Neural progenitor cell (in vitro differentiated cells): ENCODE measurements at regions not wholly inside any gene's neighbourhood (a gene's known extent, or its start where the extent isn't known, plus 50 kb on each side); places are given as distances from the start of the nearest gene placed in this dataset.

ENCODE experiments used
- DNase-seq: peaks from one replicate; pipeline ENCODE4 v3.0.0-alpha.2; 2016; ENCODE audit warnings: low spot score
- H2AFZ ChIP-seq: fragments of 200-600 bp; sonication (generic); replicated peaks from 2 replicates; pipeline ENCODE4 v1.6.1; 2016; ENCODE audit warnings: antibody characterized with exemption
- H3F3A ChIP-seq: fragments of 200-600 bp; sonication (generic); 2 replicates; pipeline ENCODE4 v1.6.1; 2016; ENCODE audit warnings: antibody characterized with exemption, low read depth
- H3K27ac ChIP-seq: fragments of 200-600 bp; sonication (generic); 2 replicates; pipeline ENCODE4 v1.5.1; 2016; ENCODE audit warnings: mild to moderate bottlenecking
- H3K27me3 ChIP-seq: fragments of 200-600 bp; sonication (generic); 2 replicates; pipeline ENCODE4 v1.6.1; 2016; ENCODE audit warnings: mild to moderate bottlenecking, moderate library complexity
- H3K36me3 ChIP-seq: fragments of 200-600 bp; sonication (generic); 2 replicates; pipeline ENCODE4 v1.5.1; 2016
- H3K4me1 ChIP-seq: fragments of 200-600 bp; sonication (generic); 2 replicates; pipeline ENCODE4 v1.6.1; 2016; ENCODE audit warnings: mixed run types
- H3K4me2 ChIP-seq: fragments of 200-600 bp; sonication (generic); 2 replicates; pipeline ENCODE4 v1.6.1; 2016
- H3K4me3 ChIP-seq: fragments of 200-600 bp; sonication (generic); 2 replicates; pipeline ENCODE4 v1.5.1; 2016
- H3K79me2 ChIP-seq: fragments of 200-600 bp; sonication (generic); 2 replicates; pipeline ENCODE4 v1.6.1; 2016; ENCODE audit warnings: low read depth
- H3K9ac ChIP-seq: fragments of 200-600 bp; sonication (generic); 2 replicates; pipeline ENCODE4 v1.6.1; 2016
- H3K9me3 ChIP-seq: fragments of 200-600 bp; sonication (generic); 2 replicates; pipeline ENCODE4 v1.5.1; 2016; ENCODE audit warnings: low read depth
- H4K20me1 ChIP-seq: fragments of 200-600 bp; sonication (generic); 2 replicates; pipeline ENCODE4 v1.6.1; 2016; ENCODE audit warnings: low read depth
- H3K27ac Mint-ChIP-seq: 3 replicates; pipeline ENCODE4 v1.8.0; 2021; ENCODE audit warnings: mixed read lengths
- H3K27me3 Mint-ChIP-seq: 2 replicates; pipeline ENCODE4 v1.8.0; 2022; ENCODE audit warnings: low read depth, mild to moderate bottlenecking, inconsistent platforms, moderate library complexity, mixed read lengths; ENCODE audit not compliant: insufficient read depth
- H3K36me3 Mint-ChIP-seq: 3 replicates; pipeline ENCODE4 v1.8.0; 2021; ENCODE audit warnings: mixed read lengths
- H3K4me1 Mint-ChIP-seq: 3 replicates; pipeline ENCODE4 v1.8.0; 2021; ENCODE audit warnings: mixed read lengths
- H3K4me3 Mint-ChIP-seq: 3 replicates; pipeline ENCODE4 v1.8.0; 2021; ENCODE audit warnings: mild to moderate bottlenecking, moderate library complexity, mixed read lengths
- H3K9me3 Mint-ChIP-seq: 3 replicates; pipeline ENCODE4 v1.8.0; 2020; ENCODE audit warnings: mixed read lengths
- EZH2 ChIP-seq: fragments of 200-600 bp; sonication (generic); IDR thresholded peaks from 2 replicates; pipeline ENCODE4 v1.6.1; 2017; ENCODE audit warnings: antibody characterized with exemption, mild to moderate bottlenecking, moderate library complexity
- EZH2phosphoT487 ChIP-seq: fragments of 200-600 bp; sonication (generic); IDR thresholded peaks from 2 replicates; pipeline ENCODE4 v1.6.1; 2017; ENCODE audit warnings: antibody characterized with exemption
- TF ChIP-seq, protein P1 (sequence below): fragments of 200-600 bp; sonication (generic); IDR thresholded peaks from 2 replicates; pipeline ENCODE4 v1.5.1; 2017; ENCODE audit warnings: antibody characterized with exemption, mild to moderate bottlenecking

DNA sequence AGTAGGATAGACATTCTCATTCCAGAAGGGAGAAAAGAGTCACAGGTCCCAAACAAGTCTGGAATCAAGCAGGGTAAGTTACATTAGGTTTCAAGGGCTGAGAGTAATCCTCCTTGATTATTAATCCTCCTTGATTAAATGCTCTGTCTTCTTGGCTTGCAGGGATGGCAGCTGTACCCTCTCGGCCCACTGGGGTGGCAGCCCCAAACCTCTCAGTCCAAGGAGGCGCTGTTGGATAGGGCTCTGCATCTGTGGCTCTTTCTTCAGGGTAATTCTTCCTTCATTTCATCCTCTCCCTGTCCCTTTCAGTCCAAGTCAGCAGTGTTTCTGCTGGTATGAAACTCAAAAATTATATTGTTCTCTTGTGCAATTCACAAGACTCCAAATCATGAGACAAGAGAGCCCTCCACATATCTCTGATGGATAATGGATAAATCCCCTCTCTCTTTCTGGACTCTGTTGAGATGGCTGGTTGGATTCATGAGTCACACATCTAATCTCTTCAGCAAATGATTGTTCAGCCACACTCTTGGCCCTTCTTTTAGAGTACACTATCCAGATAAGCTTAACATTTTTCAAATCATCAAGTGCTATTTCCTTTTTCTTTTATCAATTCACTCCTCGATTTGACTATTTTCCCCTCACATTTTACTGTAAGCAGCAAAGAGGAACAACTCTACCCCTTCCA lies 323.7 kb upstream of the HTR2A start:
- no peak overlapping the region for H3K4me2 ChIP-seq
- no peak overlapping the region for H3K9ac ChIP-seq
- H3K27ac Mint-ChIP-seq, result no peak overlapping the region
- no peak for DNase-seq
- no peaks in the 10 kb centered on the region for H3K9me3 ChIP-seq
- no peak overlapping the region for H3K4me3 ChIP-seq
- TF ChIP-seq, protein P1, sequence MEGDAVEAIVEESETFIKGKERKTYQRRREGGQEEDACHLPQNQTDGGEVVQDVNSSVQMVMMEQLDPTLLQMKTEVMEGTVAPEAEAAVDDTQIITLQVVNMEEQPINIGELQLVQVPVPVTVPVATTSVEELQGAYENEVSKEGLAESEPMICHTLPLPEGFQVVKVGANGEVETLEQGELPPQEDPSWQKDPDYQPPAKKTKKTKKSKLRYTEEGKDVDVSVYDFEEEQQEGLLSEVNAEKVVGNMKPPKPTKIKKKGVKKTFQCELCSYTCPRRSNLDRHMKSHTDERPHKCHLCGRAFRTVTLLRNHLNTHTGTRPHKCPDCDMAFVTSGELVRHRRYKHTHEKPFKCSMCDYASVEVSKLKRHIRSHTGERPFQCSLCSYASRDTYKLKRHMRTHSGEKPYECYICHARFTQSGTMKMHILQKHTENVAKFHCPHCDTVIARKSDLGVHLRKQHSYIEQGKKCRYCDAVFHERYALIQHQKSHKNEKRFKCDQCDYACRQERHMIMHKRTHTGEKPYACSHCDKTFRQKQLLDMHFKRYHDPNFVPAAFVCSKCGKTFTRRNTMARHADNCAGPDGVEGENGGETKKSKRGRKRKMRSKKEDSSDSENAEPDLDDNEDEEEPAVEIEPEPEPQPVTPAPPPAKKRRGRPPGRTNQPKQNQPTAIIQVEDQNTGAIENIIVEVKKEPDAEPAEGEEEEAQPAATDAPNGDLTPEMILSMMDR, result no peak
- TF ChIP-seq EZH2phosphoT487 (no peak), EZH2 (no peak)
- H3F3A ChIP-seq, result no peaks in the 10 kb centered on the region
- H3K27me3 Mint-ChIP-seq, result no peaks in the 10 kb centered on the region
- H3K36me3 ChIP-seq, result no peaks in the 10 kb centered on the region
- H3K79me2 ChIP-seq, result no peaks in the 10 kb centered on the region
- H3K36me3 Mint-ChIP-seq, result no peaks in the 10 kb centered on the region
- no peaks in the 10 kb centered on the region for H3K27me3 ChIP-seq
- H3K4me1 ChIP-seq, result no peaks in the 10 kb centered on the region
- no peak overlapping the region for H3K27ac ChIP-seq
- no peaks in the 10 kb centered on the region for H3K9me3 Mint-ChIP-seq
- no peak overlapping the region for H2AFZ ChIP-seq
- peaks cover 13% of the 10 kb centered on the region for H3K4me1 Mint-ChIP-seq
- no peaks in the 10 kb centered on the region for H4K20me1 ChIP-seq
- no peak overlapping the region for H3K4me3 Mint-ChIP-seq

DNA sequence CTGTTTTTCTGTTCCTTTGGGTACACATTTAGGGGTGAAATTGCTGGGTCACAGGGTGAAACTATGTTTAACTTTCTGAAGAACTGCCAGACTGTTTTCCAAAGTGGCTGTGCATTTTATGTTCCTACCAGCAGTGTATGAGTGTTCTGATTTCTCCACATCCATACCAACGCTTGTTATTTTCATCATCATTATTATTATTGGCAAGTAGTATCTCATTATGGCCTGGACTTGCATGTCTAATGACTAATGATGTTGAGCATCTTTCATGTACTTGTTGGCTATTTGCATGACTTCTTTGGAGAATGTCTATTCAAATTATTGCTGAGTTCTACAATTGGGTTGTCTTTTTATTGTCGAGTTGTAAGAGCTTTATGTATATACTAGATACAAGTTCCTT lies 321.8 kb upstream of the HTR2A start:
- no peak overlapping the region for H3K4me2 ChIP-seq
- no peak overlapping the region for H3K27ac ChIP-seq
- no peaks in the 10 kb centered on the region for H3K9me3 ChIP-seq
- H3K27me3 ChIP-seq, result no peaks in the 10 kb centered on the region
- Mint-ChIP-seq H3K27ac (no peak overlapping the region), H3K4me1 (peaks cover 13% of the 10 kb centered on the region), H3K36me3 (no peaks in the 10 kb centered on the region), H3K27me3 (no peaks in the 10 kb centered on the region), H3K9me3 (peaks cover 3% of the 10 kb centered on the region), H3K4me3 (no peak overlapping the region)
- no peaks in the 10 kb centered on the region for H3K4me1 ChIP-seq
- TF ChIP-seq, protein P1, result no peak
- no peak for TF ChIP-seq EZH2phosphoT487
- TF ChIP-seq EZH2, result no peak
- H3K36me3 ChIP-seq, result no peaks in the 10 kb centered on the region
- no peak for DNase-seq
- H4K20me1 ChIP-seq, result no peaks in the 10 kb centered on the region
- H3K4me3 ChIP-seq, result no peak overlapping the region
- H2AFZ ChIP-seq, result no peak overlapping the region
- no peaks in the 10 kb centered on the region for H3F3A ChIP-seq
- no peak overlapping the region for H3K9ac ChIP-seq
- H3K79me2 ChIP-seq, result no peaks in the 10 kb centered on the region

GRCh38 chr13:47216176-47216822 lies 319.4 kb upstream of the HTR2A start:
- H3K27ac ChIP-seq, result no peak overlapping the region
- Mint-ChIP-seq H3K4me1 (peaks cover 15% of the 10 kb centered on the region), H3K27ac (no peak overlapping the region), H3K27me3 (no peaks in the 10 kb centered on the region), H3K9me3 (peaks cover 5% of the 10 kb centered on the region), H3K36me3 (no peaks in the 10 kb centered on the region), H3K4me3 (no peak overlapping the region)
- H3K9me3 ChIP-seq, result no peaks in the 10 kb centered on the region
- no peaks in the 10 kb centered on the region for H3F3A ChIP-seq
- no peak for DNase-seq
- no peak overlapping the region for H3K9ac ChIP-seq
- no peaks in the 10 kb centered on the region for H3K79me2 ChIP-seq
- TF ChIP-seq EZH2phosphoT487 (no peak), EZH2 (no peak)
- TF ChIP-seq, protein P1, result no peak
- H3K36me3 ChIP-seq, result no peaks in the 10 kb centered on the region
- no peaks in the 10 kb centered on the region for H3K27me3 ChIP-seq
- no peak overlapping the region for H3K4me3 ChIP-seq
- no peaks in the 10 kb centered on the region for H3K4me1 ChIP-seq
- no peak overlapping the region for H2AFZ ChIP-seq
- no peaks in the 10 kb centered on the region for H4K20me1 ChIP-seq
- no peak overlapping the region for H3K4me2 ChIP-seq
